Liver (tissue), 3 donors: ENCODE measurements at regions not wholly inside any gene's neighbourhood (a gene's known extent, or its start where the extent isn't known, plus 50 kb on each side); places are given as distances from the start of the nearest gene placed in this dataset.

Source experiments
- EGR1 ChIP-seq, 2 donors: IDR thresholded peaks; 2 replicates each; pipeline ENCODE4 v1.6.1; 2016 to 2018; ENCODE audit warnings: antibody characterized with exemption in 2 of 2, low read depth in 2 of 2
- GABPA ChIP-seq, 2 donors: IDR thresholded peaks in 1 of 2; conservative IDR thresholded peaks in 1 of 2; 2 replicates each; pipeline ENCODE4 v1.6.1; 2016; ENCODE audit warnings: antibody characterized with exemption in 2 of 2, mild to moderate bottlenecking in 1 of 2, moderate library complexity in 1 of 2
- JUND ChIP-seq, 2 donors: IDR thresholded peaks; 2 replicates each; pipeline ENCODE4 v1.6.1; 2016; ENCODE audit warnings: antibody characterized with exemption in 2 of 2
- REST ChIP-seq: IDR thresholded peaks from 2 replicates; pipeline ENCODE4 v1.6.1; 2016; ENCODE audit warnings: antibody characterized with exemption, mild to moderate bottlenecking
- SP1 ChIP-seq: IDR thresholded peaks from 2 replicates; pipeline ENCODE4 v1.6.1; 2018; ENCODE audit warnings: antibody characterized with exemption, mild to moderate bottlenecking
- TAF1 ChIP-seq: conservative IDR thresholded peaks from 2 replicates; pipeline ENCODE4 v1.6.1; 2016; ENCODE audit warnings: antibody characterized with exemption, mild to moderate bottlenecking
- YY1 ChIP-seq: IDR thresholded peaks from 2 replicates; pipeline ENCODE4 v1.6.1; 2016; ENCODE audit warnings: antibody characterized with exemption, mild to moderate bottlenecking
- TF ChIP-seq, protein P1 (sequence below): fragments of 150-350 bp; IDR thresholded peaks from 2 replicates; pipeline ENCODE4 v1.5.1; 2017; ENCODE audit warnings: improper control_type of control experiment, low read depth, low read length; ENCODE audit not compliant: missing input control
- TF ChIP-seq, protein P2 (sequence below): IDR thresholded peaks from 2 replicates; pipeline ENCODE4 v1.6.1; 2016; ENCODE audit warnings: antibody characterized with exemption
- donor health status: healthy.
- donor health status: healthy.

DNA sequence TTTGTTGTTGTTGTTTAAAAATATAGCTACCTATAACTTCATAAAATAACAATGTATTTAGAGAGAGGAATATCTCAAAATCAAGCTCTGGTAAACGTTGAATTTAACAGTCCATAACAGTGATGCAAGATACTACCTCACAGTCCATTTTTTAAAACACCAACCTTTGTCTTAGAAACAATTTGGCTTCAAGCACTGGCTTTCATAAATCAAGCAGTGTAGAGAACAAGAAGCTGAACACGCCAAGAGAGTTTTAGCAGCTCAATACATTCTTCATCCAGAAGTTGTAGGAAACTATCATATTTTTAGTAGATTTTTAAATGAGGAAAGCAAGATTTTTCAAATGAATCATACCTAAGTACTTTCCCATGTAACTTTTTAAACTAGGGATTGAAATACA is 334.3 kb upstream of the ADAMTS5 start:
- no peak for TF ChIP-seq REST
- TF ChIP-seq, protein P1, sequence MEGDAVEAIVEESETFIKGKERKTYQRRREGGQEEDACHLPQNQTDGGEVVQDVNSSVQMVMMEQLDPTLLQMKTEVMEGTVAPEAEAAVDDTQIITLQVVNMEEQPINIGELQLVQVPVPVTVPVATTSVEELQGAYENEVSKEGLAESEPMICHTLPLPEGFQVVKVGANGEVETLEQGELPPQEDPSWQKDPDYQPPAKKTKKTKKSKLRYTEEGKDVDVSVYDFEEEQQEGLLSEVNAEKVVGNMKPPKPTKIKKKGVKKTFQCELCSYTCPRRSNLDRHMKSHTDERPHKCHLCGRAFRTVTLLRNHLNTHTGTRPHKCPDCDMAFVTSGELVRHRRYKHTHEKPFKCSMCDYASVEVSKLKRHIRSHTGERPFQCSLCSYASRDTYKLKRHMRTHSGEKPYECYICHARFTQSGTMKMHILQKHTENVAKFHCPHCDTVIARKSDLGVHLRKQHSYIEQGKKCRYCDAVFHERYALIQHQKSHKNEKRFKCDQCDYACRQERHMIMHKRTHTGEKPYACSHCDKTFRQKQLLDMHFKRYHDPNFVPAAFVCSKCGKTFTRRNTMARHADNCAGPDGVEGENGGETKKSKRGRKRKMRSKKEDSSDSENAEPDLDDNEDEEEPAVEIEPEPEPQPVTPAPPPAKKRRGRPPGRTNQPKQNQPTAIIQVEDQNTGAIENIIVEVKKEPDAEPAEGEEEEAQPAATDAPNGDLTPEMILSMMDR, result no peak
- TF ChIP-seq YY1, result no peak
- no peak for TF ChIP-seq JUND (IDR thresholded peaks at IDR 0.05)
- TF ChIP-seq, protein P2, sequence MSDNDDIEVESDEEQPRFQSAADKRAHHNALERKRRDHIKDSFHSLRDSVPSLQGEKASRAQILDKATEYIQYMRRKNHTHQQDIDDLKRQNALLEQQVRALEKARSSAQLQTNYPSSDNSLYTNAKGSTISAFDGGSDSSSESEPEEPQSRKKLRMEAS, result no peak
- TF ChIP-seq EGR1 (IDR thresholded peaks at IDR 0.05; ENCODE audit: low read depth in 2 of 2), result no peak
- TF ChIP-seq SP1, result no peak
- no peak for TF ChIP-seq GABPA (IDR thresholded peaks at IDR 0.05 in 1 of 2, conservative IDR thresholded peaks at IDR 0.05 in 1 of 2)
- no peak for TF ChIP-seq TAF1
